ENCODE measurements at regions not wholly inside any gene's neighbourhood (a gene's known extent, or its start where the extent isn't known, plus 50 kb on each side); places are given as distances from the start of the nearest gene placed in this dataset.

- TF ChIP-seq CTCF (IDR thresholded peaks at IDR 0.05; ENCODE audit: low read depth, low read length, missing control alignments), result no peak
- no peak overlapping the region for H3K4me3 ChIP-seq (ENCODE audit: low read depth, low read length)
- DNase-seq (ENCODE audit: low read depth), result no peak
Measured at GRCh38 chr9:106722051-106722753, 140.8 kb upstream of the ZNF462 start.

- DNase-seq (ENCODE audit: low read depth), result no peak
- H3K4me3 ChIP-seq (ENCODE audit: low read depth, low read length), result no peak overlapping the region
- TF ChIP-seq CTCF (IDR thresholded peaks at IDR 0.05; ENCODE audit: low read depth, low read length, missing control alignments), result no peak
Measured at GRCh38 chr9:106723926-106724325, 139.0 kb upstream of the ZNF462 start.

- TF ChIP-seq CTCF (IDR thresholded peaks at IDR 0.05; ENCODE audit: low read depth, low read length, missing control alignments), result no peak
- H3K4me3 ChIP-seq (ENCODE audit: low read depth, low read length), result no peak overlapping the region
- no peak for DNase-seq (ENCODE audit: low read depth)
Measured at GRCh38 chr9:106724566-106724965, 138.4 kb upstream of the ZNF462 start.

GRCh38 chr9:106726070-106726815 is 136.7 kb upstream of the ZNF462 start:
- H3K4me3 ChIP-seq (ENCODE audit: low read depth, low read length), result no peak overlapping the region
- DNase-seq (ENCODE audit: low read depth), result no peak
- no peak for TF ChIP-seq CTCF (IDR thresholded peaks at IDR 0.05; ENCODE audit: low read depth, low read length, missing control alignments)

DNA sequence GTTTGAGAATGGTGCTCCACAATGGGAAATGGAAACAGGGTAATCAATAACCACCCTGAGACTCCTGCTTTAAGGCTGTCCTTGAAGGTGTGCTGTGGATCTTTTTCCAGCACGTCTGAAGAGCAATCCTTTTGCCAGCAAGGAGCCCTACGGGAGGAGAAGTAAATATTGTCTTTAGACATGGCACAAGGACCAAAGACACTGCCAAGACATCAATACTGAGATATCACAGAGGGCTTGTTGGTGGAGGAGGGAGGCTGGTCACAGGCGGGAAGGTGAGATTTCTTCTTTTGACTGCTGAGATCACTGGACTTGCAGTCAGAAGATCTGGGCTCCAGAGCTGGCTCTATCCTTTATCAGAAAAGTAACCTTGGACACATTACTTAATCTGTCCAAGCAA is 135.0 kb upstream of the ZNF462 start:
- TF ChIP-seq CTCF (IDR thresholded peaks at IDR 0.05; ENCODE audit: low read depth, low read length, missing control alignments), result no peak
- DNase-seq (ENCODE audit: low read depth), result no peak
- no peak overlapping the region for H3K4me3 ChIP-seq (ENCODE audit: low read depth, low read length)

DNA sequence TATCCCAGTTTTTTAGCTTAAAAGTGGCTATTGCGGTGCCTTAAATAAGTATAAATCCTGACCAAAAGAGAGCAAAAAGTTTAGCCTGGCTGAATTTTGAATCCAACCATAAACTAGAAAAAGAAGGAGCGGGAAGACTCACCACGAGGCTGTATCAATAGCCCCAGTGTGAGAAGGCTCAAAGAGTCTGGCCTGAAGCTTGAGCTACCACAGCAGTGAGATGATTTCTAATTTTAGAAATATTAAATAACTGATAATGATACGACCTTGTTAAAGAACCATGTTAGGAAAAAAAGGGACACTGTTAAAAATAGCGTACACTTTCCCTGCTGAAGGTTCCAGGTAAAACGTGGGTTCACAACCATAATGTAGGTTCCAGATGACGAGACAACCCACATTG is 134.1 kb upstream of the ZNF462 start:
- no peak for DNase-seq (ENCODE audit: low read depth)
- no peak overlapping the region for H3K4me3 ChIP-seq (ENCODE audit: low read depth, low read length)
- no peak for TF ChIP-seq CTCF (IDR thresholded peaks at IDR 0.05; ENCODE audit: low read depth, low read length, missing control alignments)

Measured in GM12864 (cell line).